ENCODE measurements at regions not wholly inside any gene's neighbourhood (a gene's known extent, or its start where the extent isn't known, plus 50 kb on each side); places are given as distances from the start of the nearest gene placed in this dataset.

GRCh38 chr6:103629613-103630012 is 1230.1 kb downstream of the HACE1 start:
- no peaks in the 10 kb centered on the region for H3K27me3 ChIP-seq (ENCODE audit: control insufficient read depth, insufficient read depth, low read length, poor library complexity, severe bottlenecking)
- Mint-ChIP-seq H3K4me1 (peaks cover 12% of the 10 kb centered on the region), H3K9me3 (no peaks in the 10 kb centered on the region), H3K27me3 (ENCODE audit: insufficient read depth) (no peaks in the 10 kb centered on the region), H3K4me3 (no peak overlapping the region), H3K27ac (no peak overlapping the region), H3K36me3 (ENCODE audit: low read depth) (no peaks in the 10 kb centered on the region)
- no peaks in the 10 kb centered on the region for H3K9me3 ChIP-seq (ENCODE audit: control insufficient read depth, low read length)
- TF ChIP-seq CTCF (conservative IDR thresholded peaks at IDR 0.05), result no peak
- no peak overlapping the region for H3K27ac ChIP-seq (ENCODE audit: low read depth, low read length)
- no peak overlapping the region for H3K4me3 ChIP-seq (ENCODE audit: low read length)
- H3K4me1 ChIP-seq (ENCODE audit: control insufficient read depth, insufficient read depth, low read length), result no peaks in the 10 kb centered on the region
- H3K9ac ChIP-seq (ENCODE audit: extremely low read depth, low read length, poor library complexity, severe bottlenecking), result no peak overlapping the region
- DNase-seq, result no peak
- WGBS, 2 experiments (ENCODE audit: insufficient coverage in 1 of 2, insufficient read length in 1 of 2), result 96% methylated on average over 1 of the region's 1 CpG; no CpG with 5 or more reads in 1 of the 2 experiments
- no peaks in the 10 kb centered on the region for H3K36me3 ChIP-seq (ENCODE audit: control insufficient read depth, insufficient read depth, low read length)

GRCh38 chr6:103617642-103618041 is 1242.1 kb downstream of the HACE1 start:
- no peaks in the 10 kb centered on the region for H3K27me3 ChIP-seq (ENCODE audit: control insufficient read depth, insufficient read depth, low read length, poor library complexity, severe bottlenecking)
- Mint-ChIP-seq H3K9me3 (peaks cover 4% of the 10 kb centered on the region), H3K4me3 (no peak overlapping the region), H3K27ac (no peak overlapping the region), H3K27me3 (ENCODE audit: insufficient read depth) (no peaks in the 10 kb centered on the region), H3K36me3 (ENCODE audit: low read depth) (no peaks in the 10 kb centered on the region), H3K4me1 (peaks cover 5% of the 10 kb centered on the region)
- DNase-seq, result no peak
- H3K9ac ChIP-seq (ENCODE audit: extremely low read depth, low read length, poor library complexity, severe bottlenecking), result no peak overlapping the region
- WGBS, 2 experiments (ENCODE audit: insufficient coverage in 1 of 2, insufficient read length in 1 of 2), result 91% methylated on average over 1 of the region's 1 CpG; no CpG with 5 or more reads in 1 of the 2 experiments
- no peak for TF ChIP-seq CTCF (conservative IDR thresholded peaks at IDR 0.05)
- no peak overlapping the region for H3K4me3 ChIP-seq (ENCODE audit: low read length)
- H3K9me3 ChIP-seq (ENCODE audit: control insufficient read depth, low read length), result peaks cover 17% of the 10 kb centered on the region
- peaks cover 6% of the 10 kb centered on the region for H3K4me1 ChIP-seq (ENCODE audit: control insufficient read depth, insufficient read depth, low read length)
- H3K27ac ChIP-seq (ENCODE audit: low read depth, low read length), result no peak overlapping the region
- H3K36me3 ChIP-seq (ENCODE audit: control insufficient read depth, insufficient read depth, low read length), result no peaks in the 10 kb centered on the region

- no peaks in the 10 kb centered on the region for H3K36me3 ChIP-seq (ENCODE audit: control insufficient read depth, insufficient read depth, low read length)
- H3K4me1 ChIP-seq (ENCODE audit: control insufficient read depth, insufficient read depth, low read length), result no peaks in the 10 kb centered on the region
- Mint-ChIP-seq H3K9me3 (no peaks in the 10 kb centered on the region), H3K4me1 (no peaks in the 10 kb centered on the region), H3K27me3 (ENCODE audit: insufficient read depth) (no peaks in the 10 kb centered on the region), H3K36me3 (ENCODE audit: low read depth) (no peaks in the 10 kb centered on the region), H3K4me3 (no peak overlapping the region), H3K27ac (no peak overlapping the region)
- no peak overlapping the region for H3K4me3 ChIP-seq (ENCODE audit: low read length)
- H3K9me3 ChIP-seq (ENCODE audit: control insufficient read depth, low read length), result no peaks in the 10 kb centered on the region
- WGBS, 2 experiments (ENCODE audit: insufficient coverage in 1 of 2, insufficient read length in 1 of 2), result 72 to 83% methylated on average over 1 to 3 of the region's 3 CpGs
- DNase-seq, result no peak
- TF ChIP-seq CTCF (conservative IDR thresholded peaks at IDR 0.05), result no peak
- H3K27me3 ChIP-seq (ENCODE audit: control insufficient read depth, insufficient read depth, low read length, poor library complexity, severe bottlenecking), result no peaks in the 10 kb centered on the region
- H3K27ac ChIP-seq (ENCODE audit: low read depth, low read length), result no peak overlapping the region
- no peak overlapping the region for H3K9ac ChIP-seq (ENCODE audit: extremely low read depth, low read length, poor library complexity, severe bottlenecking)
These were observed 1272.0 kb downstream of the HACE1 start for GRCh38 chr6:103587722-103588121.
